Tibial nerve (tissue), 4 donors: ENCODE measurements at regions not wholly inside any gene's neighbourhood (a gene's known extent, or its start where the extent isn't known, plus 50 kb on each side); places are given as distances from the start of the nearest gene placed in this dataset.

ENCODE experiments used
- DNase-seq, 2 donors: peaks; one replicate each; pipeline ENCODE4 v3.0.0-alpha.2; 2019; ENCODE audit warnings: low spot score in 2 of 2
- H3K27ac ChIP-seq, 4 donors: fragments of 200-600 bp; sonication (generic) in 3 of 4; one replicate each; pipeline ENCODE4 v1.5.1; 2017 to 2019; ENCODE audit warnings: mild to moderate bottlenecking in 1 of 4
- H3K27me3 ChIP-seq, 2 donors: fragments of 200-600 bp; sonication (generic) in 1 of 2; one replicate each; pipeline versions ENCODE4 v1.5.1 to v1.6.0; 2017 to 2019
- H3K36me3 ChIP-seq, 3 donors: fragments of 200-600 bp; sonication (generic); one replicate each; pipeline ENCODE4 v1.5.1; 2018 to 2019
- H3K4me1 ChIP-seq, 4 donors: fragments of 200-600 bp; sonication (generic) in 3 of 4; one replicate each; pipeline ENCODE4 v1.5.1; 2017 to 2019
- H3K4me3 ChIP-seq, 4 donors: fragments of 200-600 bp; sonication (generic) in 3 of 4; one replicate each; pipeline ENCODE4 v1.5.1; 2017 to 2019; ENCODE audit warnings: mild to moderate bottlenecking in 1 of 4, moderate library complexity in 1 of 4
- H3K9me3 ChIP-seq, 4 donors: fragments of 200-600 bp; sonication (generic) in 3 of 4; one replicate each; pipeline ENCODE4 v1.5.1; 2017 to 2019
- EP300 ChIP-seq, 2 donors: sonication (generic); formaldehyde crosslinking; IDR thresholded peaks; one replicate each; pipeline ENCODE4 v1.6.1; 2017; ENCODE audit warnings: antibody characterized with exemption in 2 of 2, mild to moderate bottlenecking in 1 of 2
- POLR2A ChIP-seq, 2 donors: fragments of 450-650 bp; IDR thresholded peaks; one replicate each; pipeline ENCODE4 v1.6.1; 2017; ENCODE audit warnings: antibody characterized with exemption in 2 of 2, mild to moderate bottlenecking in 2 of 2, moderate library complexity in 2 of 2
- WGBS, 2 donors: methylation state at CpG; one replicate each; pipeline ENCODE4 v1.1.5; 2018; 5-methylcytosine and 5-hydroxymethylcytosine counted together
- TF ChIP-seq, protein P1 (sequence below), 5 experiments: fragments of 200-600 bp in 3 of 5; fragments of 450-650 bp in 2 of 5; sonication (generic) in 3 of 5; IDR thresholded peaks; one replicate each; pipeline ENCODE4 v1.5.1; 2016 to 2019; ENCODE audit warnings: antibody characterized with exemption in 5 of 5, mild to moderate bottlenecking in 3 of 5, moderate library complexity in 2 of 5

DNA sequence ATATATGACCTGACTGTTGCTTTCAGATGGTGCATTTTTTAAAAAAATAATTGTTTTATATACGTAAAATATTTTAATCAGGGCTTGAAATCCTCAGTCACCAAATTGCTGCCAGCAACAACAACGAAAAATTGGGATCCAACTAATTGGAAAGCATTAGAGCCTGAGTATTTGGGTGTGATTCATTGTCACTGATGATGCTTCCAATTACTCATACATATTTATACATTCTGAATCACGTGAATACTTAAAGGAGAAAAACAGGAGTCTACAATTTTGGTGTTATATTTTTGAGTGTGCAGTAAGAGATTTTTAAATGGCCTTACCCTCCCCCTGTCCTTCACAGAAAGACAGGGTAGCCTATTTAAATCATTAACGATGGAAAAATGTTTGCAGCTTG, 765.6 kb upstream of the TENM3 start:
- DNase-seq: no peak
- Histone ChIP-seq H3K36me3 (no peaks in the 10 kb centered on the region), H3K27me3 (no peaks in the 10 kb centered on the region), H3K4me1 (no peaks in the 10 kb centered on the region), H3K9me3 (no peaks in the 10 kb centered on the region), H3K4me3 (no peak overlapping the region), H3K27ac (no peak overlapping the region)
- TF ChIP-seq, protein P1, sequence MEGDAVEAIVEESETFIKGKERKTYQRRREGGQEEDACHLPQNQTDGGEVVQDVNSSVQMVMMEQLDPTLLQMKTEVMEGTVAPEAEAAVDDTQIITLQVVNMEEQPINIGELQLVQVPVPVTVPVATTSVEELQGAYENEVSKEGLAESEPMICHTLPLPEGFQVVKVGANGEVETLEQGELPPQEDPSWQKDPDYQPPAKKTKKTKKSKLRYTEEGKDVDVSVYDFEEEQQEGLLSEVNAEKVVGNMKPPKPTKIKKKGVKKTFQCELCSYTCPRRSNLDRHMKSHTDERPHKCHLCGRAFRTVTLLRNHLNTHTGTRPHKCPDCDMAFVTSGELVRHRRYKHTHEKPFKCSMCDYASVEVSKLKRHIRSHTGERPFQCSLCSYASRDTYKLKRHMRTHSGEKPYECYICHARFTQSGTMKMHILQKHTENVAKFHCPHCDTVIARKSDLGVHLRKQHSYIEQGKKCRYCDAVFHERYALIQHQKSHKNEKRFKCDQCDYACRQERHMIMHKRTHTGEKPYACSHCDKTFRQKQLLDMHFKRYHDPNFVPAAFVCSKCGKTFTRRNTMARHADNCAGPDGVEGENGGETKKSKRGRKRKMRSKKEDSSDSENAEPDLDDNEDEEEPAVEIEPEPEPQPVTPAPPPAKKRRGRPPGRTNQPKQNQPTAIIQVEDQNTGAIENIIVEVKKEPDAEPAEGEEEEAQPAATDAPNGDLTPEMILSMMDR (IDR thresholded peaks at IDR 0.05): no peak
- no peak for TF ChIP-seq EP300 (IDR thresholded peaks at IDR 0.05)
- TF ChIP-seq POLR2A (IDR thresholded peaks at IDR 0.05): no peak
- WGBS, 2 donors: 71 to 80% methylated on average over 4 of the region's 4 CpGs

- Histone ChIP-seq H3K27me3 (no peaks in the 10 kb centered on the region), H3K4me1 (no peaks in the 10 kb centered on the region), H3K27ac (no peak overlapping the region), H3K36me3 (no peaks in the 10 kb centered on the region), H3K9me3 (no peaks in the 10 kb centered on the region), H3K4me3 (no peak overlapping the region)
- WGBS, 2 donors: 78 to 81% methylated on average over 3 of the region's 3 CpGs
- TF ChIP-seq POLR2A (IDR thresholded peaks at IDR 0.05) (no peak), EP300 (IDR thresholded peaks at IDR 0.05) (no peak)
- TF ChIP-seq, protein P1 (IDR thresholded peaks at IDR 0.05): no peak
- no peak for DNase-seq
These were observed 764.5 kb upstream of the TENM3 start for GRCh38 chr4:181478656-181479055.

DNA sequence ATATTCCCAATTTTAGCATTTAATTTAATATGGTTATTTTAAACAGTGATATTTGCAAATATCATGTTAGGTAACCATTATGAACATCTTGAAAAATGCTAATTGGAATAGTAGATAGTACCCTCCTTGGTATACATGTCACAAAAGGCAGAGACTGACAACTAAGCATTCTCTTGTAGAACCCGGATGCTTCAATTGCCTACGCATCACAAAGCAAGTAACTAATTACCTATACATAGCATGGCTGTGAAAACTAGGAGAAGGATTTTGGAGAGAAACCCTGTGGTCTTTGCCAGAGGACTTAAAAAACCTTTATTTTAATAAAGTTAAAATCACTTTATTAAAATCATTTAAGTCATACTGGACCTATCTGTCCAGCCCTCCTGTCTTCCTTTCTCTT, 764.1 kb upstream of the TENM3 start:
- Histone ChIP-seq H3K27me3 (no peaks in the 10 kb centered on the region), H3K4me1 (no peaks in the 10 kb centered on the region), H3K36me3 (no peaks in the 10 kb centered on the region), H3K9me3 (no peaks in the 10 kb centered on the region), H3K27ac (no peak overlapping the region), H3K4me3 (no peak overlapping the region)
- TF ChIP-seq, protein P1 (IDR thresholded peaks at IDR 0.05): no peak
- TF ChIP-seq EP300 (IDR thresholded peaks at IDR 0.05): no peak
- no peak for TF ChIP-seq POLR2A (IDR thresholded peaks at IDR 0.05)
- DNase-seq: no peak
- WGBS, 2 donors: 87 to 89% methylated on average over 2 of the region's 2 CpGs

DNA sequence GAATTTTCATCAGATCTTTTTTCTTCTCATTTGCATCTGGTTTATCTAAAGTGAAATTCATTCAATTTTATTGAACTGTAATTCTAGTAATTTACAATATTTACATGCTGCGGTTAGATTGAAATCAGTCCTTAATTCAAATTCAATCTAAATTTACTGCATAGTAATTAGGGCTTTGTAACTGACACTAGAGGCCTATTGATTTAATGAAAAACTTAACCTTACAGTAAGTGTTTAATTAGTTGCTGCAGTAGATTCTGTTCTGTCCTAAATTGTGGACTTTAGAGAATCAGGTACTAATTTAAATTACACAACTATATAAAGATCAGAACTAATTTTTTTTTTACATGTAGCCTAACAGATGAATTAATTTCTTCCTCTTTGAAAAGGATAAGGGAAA, 758.8 kb upstream of the TENM3 start:
- TF ChIP-seq, protein P1 (IDR thresholded peaks at IDR 0.05): no peak
- TF ChIP-seq POLR2A (IDR thresholded peaks at IDR 0.05) (no peak), EP300 (IDR thresholded peaks at IDR 0.05) (no peak)
- no peak overlapping the region for H3K4me3 ChIP-seq
- no peak overlapping the region for H3K27ac ChIP-seq
- H3K27me3 ChIP-seq: no peaks in the 10 kb centered on the region
- H3K36me3 ChIP-seq: no peaks in the 10 kb centered on the region
- WGBS, 2 donors: 0 to 94% methylated on average over 1 of the region's 1 CpG
- H3K9me3 ChIP-seq: no peaks in the 10 kb centered on the region
- H3K4me1 ChIP-seq: no peaks in the 10 kb centered on the region
- DNase-seq: no peak

GRCh38 chr4:181488926-181489325, 754.3 kb upstream of the TENM3 start:
- Histone ChIP-seq H3K9me3 (no peaks in the 10 kb centered on the region), H3K27ac (no peak overlapping the region), H3K4me3 (no peak overlapping the region), H3K27me3 (no peaks in the 10 kb centered on the region), H3K4me1 (no peaks in the 10 kb centered on the region), H3K36me3 (no peaks in the 10 kb centered on the region)
- no peak for DNase-seq
- TF ChIP-seq, protein P1 (IDR thresholded peaks at IDR 0.05): no peak
- TF ChIP-seq POLR2A (IDR thresholded peaks at IDR 0.05): no peak
- TF ChIP-seq EP300 (IDR thresholded peaks at IDR 0.05): no peak
